ENCODE measurements at regions not wholly inside any gene's neighbourhood (a gene's known extent, or its start where the extent isn't known, plus 50 kb on each side); places are given as distances from the start of the nearest gene placed in this dataset.

DNA sequence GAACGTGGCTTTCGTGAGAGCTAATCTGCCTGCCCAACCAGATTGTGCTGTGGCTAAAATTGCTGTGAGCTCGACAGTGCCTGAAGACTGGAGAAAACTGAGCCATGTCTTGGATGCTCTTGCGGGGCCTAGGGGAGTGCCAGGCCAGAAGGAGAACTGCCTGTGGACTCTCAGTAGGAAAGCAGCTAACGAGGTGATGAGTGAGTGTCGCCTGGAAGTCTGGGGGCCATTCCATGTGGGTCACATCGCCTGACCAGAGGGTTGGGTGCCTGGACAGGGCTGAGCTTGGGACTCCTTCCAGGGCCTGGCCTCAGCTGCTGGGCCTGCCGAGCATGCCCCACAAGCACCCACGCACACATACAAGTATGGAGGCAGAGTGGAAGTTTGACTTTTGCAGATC, 166.5 kb downstream of the VEGFA start:
- TF ChIP-seq POLR2A (IDR thresholded peaks at IDR 0.05) (no peak), POLR2AphosphoS5 (IDR thresholded peaks at IDR 0.05) (no peak), EP300 (IDR thresholded peaks at IDR 0.05) (no peak)
- TF ChIP-seq, protein P1, sequence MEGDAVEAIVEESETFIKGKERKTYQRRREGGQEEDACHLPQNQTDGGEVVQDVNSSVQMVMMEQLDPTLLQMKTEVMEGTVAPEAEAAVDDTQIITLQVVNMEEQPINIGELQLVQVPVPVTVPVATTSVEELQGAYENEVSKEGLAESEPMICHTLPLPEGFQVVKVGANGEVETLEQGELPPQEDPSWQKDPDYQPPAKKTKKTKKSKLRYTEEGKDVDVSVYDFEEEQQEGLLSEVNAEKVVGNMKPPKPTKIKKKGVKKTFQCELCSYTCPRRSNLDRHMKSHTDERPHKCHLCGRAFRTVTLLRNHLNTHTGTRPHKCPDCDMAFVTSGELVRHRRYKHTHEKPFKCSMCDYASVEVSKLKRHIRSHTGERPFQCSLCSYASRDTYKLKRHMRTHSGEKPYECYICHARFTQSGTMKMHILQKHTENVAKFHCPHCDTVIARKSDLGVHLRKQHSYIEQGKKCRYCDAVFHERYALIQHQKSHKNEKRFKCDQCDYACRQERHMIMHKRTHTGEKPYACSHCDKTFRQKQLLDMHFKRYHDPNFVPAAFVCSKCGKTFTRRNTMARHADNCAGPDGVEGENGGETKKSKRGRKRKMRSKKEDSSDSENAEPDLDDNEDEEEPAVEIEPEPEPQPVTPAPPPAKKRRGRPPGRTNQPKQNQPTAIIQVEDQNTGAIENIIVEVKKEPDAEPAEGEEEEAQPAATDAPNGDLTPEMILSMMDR (IDR thresholded peaks at IDR 0.05): no peak

Data from sigmoid colon (tissue), 4 donors.